HG03095 (cell line): ENCODE measurements at regions not wholly inside any gene's neighbourhood (a gene's known extent, or its start where the extent isn't known, plus 50 kb on each side); places are given as distances from the start of the nearest gene placed in this dataset.

Experiments
- ATAC-seq: cut with Tn5 transposase; IDR thresholded peaks from one replicate; pipeline ENCODE4 v1.9.1; 2021; ENCODE audit warnings: moderate library complexity; ENCODE audit not compliant: unreplicated experiment

DNA sequence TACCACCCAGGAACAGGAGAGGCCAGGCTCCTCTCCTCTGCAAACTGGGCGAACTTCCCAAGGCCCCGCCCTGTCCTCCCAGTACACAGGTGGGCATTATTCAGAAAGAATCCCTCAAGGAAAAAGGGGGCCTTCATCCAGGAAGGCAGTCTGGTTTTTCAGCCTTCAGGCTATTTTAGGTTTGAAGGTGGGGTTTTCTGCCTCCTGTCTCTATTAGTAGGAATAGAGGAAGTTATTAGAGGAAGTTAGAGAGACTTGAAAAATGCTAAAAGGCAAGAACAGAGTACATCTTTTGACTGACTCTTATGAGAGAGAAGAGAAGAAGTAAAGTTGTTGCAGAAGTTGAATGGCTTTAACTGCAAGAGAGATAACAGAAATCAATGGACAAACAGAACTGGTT lies 250.9 kb upstream of the SORCS1 start:
- ATAC-seq = peak; percentile 48

GRCh38 chr10:107413971-107414370 lies 249.5 kb upstream of the SORCS1 start:
- ATAC-seq = no peak

- ATAC-seq = no peak
These were observed 245.0 kb upstream of the SORCS1 start for GRCh38 chr10:107409522-107409921.

DNA sequence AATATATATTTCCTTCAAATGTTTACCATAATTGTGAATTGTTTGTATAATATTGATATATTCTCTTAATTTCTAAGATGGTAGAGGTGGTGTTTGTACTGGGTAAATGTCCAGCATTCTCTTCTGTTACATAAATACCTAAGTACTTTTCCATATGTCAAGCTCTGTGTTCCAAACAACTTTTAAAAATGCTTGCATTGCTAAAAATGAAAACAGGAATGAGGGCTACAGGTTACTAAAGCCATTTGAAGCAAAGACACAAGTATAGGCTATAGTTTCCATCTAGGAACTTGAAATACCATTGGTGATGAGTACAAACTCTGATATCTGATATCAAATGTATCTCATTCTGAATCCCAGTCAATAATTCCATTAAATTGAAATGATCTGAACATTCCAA lies 233.6 kb upstream of the SORCS1 start:
- ATAC-seq = no peak

DNA sequence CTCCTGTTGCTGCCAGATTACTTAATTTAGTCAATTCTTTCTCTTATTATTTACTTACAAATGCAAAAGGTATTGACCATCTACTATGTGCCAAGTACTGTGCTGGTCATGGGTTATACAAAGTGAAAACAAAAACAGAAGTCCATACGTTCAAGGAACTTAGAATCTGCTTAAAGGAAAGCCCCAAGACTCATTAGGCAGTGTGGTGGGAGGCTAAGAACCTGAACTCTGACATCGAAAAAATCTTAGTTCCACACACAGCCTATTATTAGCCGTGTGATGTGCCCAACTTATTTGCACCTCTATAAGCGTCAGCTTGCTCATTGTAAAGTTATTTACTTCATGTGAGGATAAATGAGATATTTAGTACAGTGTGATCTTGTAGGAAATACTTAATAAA lies 227.4 kb upstream of the SORCS1 start:
- no peak for ATAC-seq

DNA sequence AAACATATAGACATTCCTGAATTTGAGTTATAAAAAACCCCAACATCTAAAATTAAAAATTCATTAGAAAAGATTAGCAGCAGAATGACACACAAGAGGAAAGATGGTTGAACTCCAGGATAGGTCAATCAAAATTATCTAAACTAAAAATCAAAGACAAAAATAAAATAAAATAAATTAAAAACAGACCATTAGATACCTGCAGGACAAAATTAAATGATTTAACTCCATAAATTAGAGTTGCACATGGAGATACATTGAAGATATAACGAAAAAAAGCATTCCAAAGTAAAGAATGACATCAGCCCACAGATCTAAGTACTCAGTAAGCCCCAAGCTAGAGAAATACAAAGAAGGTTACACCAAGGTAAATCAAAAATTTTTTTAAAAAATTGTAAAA lies 226.1 kb upstream of the SORCS1 start:
- ATAC-seq = no peak

DNA sequence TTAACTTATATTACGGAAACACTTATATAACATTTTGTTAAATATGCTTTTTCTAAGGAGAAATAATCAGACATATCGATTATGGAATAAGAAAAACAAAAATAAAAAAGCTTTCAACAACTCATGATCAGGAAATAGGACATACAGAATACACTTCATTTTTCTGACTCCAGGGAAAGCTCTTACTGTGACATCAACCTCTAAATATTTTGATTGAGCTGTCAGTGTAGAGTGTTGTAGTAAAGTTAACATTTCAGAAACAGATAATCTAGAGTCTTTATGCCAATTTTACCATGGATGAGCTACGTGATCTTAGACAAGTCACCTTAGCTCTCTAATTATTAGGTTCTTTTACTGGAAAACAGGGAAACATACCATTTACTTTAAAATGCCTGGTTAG lies 218.9 kb upstream of the SORCS1 start:
- ATAC-seq = no peak

DNA sequence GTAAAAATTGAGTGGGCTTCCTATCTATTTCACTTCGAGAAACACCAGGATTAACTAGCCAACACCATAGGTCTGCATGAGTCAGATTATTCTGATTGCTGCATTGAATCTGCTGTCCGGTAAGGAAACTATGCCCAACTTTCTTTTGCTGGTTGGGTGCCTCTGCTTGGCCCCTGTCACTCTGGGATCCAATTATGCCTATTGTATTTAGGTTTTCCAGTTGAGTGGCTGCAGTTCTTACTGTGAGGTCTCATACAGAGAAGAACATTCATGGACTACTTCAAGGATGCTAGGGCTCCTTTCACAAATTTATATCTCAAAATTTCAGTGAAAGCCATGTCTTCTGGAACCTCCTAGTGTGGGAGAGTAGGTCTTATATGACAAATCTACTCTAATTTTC lies 215.1 kb upstream of the SORCS1 start:
- no peak for ATAC-seq

DNA sequence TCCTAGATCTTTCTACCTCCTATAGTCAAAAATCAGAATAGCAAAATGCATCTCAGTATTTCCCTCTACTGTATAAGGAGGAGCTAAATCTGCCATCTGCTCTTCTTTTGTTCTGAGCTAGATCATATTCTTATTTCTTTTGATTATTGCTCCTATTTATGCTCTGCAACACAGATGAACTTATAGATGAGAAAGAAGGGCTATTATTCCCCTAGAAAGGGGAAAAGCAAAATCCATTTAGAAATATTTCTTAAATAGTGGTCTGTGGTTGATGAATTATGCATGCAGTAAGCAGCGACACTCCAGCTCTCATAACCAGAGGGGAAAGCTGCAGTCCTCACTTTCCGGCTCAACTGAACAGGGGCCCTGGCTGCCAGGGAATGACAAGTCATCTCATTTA lies 207.3 kb upstream of the SORCS1 start:
- no peak for ATAC-seq

GRCh38 chr10:107364872-107365271 lies 200.4 kb upstream of the SORCS1 start:
- ATAC-seq = no peak

DNA sequence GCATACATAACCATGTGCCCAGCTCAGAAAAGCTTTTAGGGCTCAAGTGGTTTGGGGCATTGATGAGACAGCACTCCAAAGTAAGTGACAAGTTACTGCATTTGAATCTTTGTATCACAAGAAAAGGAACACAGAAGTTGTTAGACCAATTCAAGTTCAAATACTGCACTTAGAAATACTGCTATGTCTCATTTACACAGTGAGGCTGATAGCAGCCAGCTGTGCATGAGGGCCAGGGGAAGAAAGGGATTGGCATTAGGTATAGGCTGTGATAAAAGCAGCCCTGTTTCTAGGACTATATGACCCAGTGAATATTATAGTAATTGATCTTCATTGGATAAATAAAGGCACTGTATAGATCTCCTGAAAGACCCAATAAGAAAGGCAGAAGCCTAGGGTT lies 197.8 kb upstream of the SORCS1 start:
- ATAC-seq = no peak

DNA sequence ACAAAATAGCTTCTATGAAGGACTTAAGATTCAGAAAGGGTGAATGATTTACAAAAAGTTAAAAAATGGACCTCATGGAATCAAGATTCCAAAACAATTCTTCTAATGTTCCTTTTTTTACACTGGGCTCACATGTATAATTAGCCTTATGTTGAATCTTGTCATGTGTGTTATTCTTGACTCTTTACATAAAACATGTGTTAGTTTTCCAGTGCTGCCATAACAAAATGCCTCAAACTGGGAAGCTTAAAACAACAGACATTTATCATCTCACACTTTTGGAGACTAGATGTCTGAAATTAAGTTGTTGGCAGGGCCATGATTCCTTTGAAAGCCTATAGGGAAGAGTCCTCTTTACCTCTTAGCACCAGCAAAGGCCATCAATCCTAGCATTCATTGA lies 192.5 kb upstream of the SORCS1 start:
- ATAC-seq = no peak

DNA sequence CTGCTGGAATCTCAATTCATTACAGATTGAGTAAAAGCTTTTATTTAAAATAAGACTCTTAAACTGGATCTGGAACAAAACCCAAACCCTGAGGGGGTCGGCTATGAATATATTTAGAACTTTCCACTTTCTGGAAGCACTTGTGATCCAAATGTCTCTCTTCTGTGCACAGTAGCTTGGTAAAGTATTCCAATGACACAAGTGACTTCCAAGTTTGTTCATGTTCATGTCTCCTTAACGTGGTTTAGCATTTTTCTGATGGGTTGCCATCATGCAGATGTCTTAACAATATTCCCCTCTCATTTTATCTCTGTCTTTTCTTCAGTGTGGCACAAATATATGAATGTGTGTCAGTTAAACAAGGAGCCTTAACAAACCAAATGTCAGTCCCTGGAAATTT lies 191.9 kb upstream of the SORCS1 start:
- ATAC-seq = no peak

DNA sequence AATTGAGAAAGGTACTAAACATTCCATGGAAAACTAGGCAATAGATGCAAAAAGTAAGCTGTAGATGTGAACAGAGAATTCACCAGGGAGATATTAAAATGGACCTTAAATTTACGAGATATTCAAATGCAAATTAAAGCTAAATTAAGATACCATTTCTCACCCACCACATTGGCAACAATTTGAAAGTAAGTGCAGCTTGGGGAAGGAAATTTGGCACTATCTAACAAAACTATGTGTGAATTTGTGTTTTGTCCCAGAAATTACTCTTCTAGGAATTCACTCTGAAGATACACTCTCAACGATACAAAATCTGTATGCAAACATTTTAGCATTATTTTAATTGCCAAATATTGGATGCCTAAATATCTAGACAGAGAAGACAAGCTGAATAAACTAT lies 178.2 kb upstream of the SORCS1 start:
- ATAC-seq = no peak

DNA sequence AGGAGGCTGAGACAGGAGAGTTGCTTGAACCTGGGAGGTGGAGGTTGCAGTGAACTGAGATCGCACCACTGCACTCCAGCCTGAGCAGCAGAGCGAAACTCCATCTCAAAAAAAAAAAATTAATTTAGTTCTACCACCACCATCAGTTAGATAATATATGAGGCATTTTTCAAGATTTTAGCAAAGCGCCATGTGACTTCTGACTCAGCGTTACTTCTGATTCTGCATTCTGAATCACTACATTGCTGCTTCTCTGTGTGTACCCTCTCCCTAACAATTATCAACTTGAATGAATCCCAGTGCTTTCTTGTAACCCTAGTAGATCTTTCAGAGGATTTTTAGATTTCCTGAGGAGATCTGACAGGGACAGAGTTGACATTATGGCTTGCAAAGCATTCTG lies 176.8 kb upstream of the SORCS1 start:
- ATAC-seq = no peak

- ATAC-seq = no peak
These were observed 175.8 kb upstream of the SORCS1 start for GRCh38 chr10:107340326-107340725.

GRCh38 chr10:107336061-107336460 lies 171.6 kb upstream of the SORCS1 start:
- ATAC-seq = no peak

DNA sequence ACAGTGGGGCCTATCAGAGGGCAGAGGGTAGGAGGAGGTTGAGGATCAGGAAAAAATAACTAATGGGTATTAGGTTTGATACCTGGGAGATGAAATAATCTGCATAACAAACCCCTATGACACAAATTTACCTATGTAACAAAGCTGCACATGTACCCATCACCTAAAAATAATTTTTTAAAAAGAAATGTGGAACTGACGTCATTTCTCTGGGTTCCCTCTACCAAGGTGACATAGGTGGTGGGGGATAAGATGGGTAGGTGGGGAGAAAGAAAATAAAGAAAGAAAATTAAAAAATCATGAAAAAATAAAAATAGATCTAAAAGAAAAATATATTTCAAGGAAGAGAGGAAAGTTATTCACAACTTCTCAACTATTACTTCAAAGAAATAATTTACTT lies 153.1 kb upstream of the SORCS1 start:
- no peak for ATAC-seq

DNA sequence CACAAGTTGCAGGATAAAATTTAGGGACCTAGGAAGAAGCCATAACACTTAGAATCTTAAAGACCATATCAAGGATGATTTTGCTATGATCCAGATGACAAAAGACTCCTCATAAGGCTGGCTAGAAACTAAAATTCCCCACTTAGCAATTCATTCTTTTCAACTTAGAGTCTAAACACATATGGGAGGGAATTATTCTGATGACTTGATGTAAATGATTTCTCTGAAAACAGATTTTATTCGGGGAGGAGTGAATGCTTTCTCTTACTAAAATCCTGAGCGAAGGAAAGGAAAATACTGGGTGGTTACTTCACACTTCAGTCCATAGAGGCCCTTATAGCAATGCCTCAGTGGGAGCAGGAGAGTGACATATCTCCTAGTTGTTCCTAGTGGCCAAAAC lies 138.7 kb upstream of the SORCS1 start:
- ATAC-seq = no peak

DNA sequence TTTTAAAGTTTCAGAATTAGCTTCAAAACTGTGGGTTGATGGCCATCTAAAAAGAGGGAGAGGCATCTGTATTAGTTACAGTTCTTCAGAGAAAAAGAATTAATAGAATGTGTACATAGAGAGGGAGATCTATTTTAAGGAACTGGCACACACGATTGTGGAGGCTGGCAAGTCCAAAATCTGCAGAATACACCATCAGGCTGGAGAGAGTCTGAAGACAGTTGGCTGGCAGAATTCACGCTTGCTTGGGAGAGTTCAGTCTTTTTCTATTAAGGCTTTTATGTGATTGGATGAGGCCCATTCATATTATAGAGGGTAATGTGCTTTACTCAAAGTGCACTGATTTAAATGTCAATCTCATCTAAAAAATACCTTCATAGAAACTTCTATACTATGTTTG lies 135.1 kb upstream of the SORCS1 start:
- no peak for ATAC-seq

- no peak for ATAC-seq
These were observed 119.7 kb upstream of the SORCS1 start for GRCh38 chr10:107284187-107284586.

GRCh38 chr10:107280293-107280692 lies 115.8 kb upstream of the SORCS1 start:
- no peak for ATAC-seq

- ATAC-seq = no peak
These were observed 113.1 kb upstream of the SORCS1 start for GRCh38 chr10:107277591-107277990.

DNA sequence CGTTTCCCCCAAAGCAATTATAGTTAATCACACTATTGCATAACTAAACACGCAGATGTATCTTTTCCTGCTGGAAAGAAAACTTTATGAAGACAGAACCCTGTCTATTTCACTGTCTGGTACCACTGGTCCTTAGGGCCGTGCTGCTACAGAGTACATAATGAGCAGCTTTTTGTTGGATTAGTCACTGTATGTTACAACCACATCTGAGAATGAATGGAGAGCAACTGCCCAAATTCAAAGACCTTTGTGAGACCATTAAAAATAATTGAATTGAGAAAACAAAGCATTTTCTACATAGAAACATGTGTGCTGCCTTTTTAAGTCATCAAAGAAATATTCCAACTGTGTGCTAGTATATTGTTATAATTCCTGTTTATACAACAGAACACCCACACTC lies 111.3 kb upstream of the SORCS1 start:
- no peak for ATAC-seq
